ENCODE measurements at regions not wholly inside any gene's neighbourhood (a gene's known extent, or its start where the extent isn't known, plus 50 kb on each side); places are given as distances from the start of the nearest gene placed in this dataset.

DNA sequence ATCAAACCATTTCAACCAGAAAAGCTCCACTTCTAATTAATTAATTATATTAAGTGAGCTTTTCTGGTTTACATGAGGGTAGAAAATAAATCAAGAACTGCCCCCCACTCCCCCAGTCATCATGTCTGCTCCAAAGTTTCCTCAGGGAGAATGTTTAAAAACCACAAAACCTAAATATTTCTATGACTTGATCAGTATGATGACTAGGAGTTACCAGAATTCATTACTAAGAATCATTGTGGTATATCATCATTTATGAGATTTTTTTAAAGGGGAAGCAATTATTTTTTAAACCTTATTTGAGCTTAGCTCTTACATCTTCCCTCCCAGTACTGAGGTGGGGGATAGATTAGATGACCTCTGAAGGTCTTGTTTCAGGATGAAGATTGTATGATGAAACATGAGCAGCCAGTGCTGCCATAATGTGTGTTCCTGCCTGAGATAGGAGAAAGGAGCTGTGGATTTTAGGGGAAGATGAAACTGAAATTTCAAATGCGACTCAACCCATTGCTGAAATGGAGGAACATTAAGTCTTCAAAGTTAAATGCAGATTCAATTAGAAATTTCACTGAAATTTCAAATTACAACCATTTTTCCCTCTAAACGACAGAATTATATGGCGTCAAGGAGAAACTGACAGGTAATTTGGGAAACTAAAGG, 401.3 kb upstream of the CADM1 start:
- TF ChIP-seq, protein P1, sequence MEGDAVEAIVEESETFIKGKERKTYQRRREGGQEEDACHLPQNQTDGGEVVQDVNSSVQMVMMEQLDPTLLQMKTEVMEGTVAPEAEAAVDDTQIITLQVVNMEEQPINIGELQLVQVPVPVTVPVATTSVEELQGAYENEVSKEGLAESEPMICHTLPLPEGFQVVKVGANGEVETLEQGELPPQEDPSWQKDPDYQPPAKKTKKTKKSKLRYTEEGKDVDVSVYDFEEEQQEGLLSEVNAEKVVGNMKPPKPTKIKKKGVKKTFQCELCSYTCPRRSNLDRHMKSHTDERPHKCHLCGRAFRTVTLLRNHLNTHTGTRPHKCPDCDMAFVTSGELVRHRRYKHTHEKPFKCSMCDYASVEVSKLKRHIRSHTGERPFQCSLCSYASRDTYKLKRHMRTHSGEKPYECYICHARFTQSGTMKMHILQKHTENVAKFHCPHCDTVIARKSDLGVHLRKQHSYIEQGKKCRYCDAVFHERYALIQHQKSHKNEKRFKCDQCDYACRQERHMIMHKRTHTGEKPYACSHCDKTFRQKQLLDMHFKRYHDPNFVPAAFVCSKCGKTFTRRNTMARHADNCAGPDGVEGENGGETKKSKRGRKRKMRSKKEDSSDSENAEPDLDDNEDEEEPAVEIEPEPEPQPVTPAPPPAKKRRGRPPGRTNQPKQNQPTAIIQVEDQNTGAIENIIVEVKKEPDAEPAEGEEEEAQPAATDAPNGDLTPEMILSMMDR (IDR thresholded peaks at IDR 0.05): no peak
- no peak for TF ChIP-seq EZH2 (IDR thresholded peaks at IDR 0.05)
